Endothelial cell of umbilical vein (primary cell): ENCODE measurements at regions not wholly inside any gene's neighbourhood (a gene's known extent, or its start where the extent isn't known, plus 50 kb on each side); places are given as distances from the start of the nearest gene placed in this dataset.

Experiments used
- BruUV-seq: library from RNA; stranded (reverse); fragments of 400-500 nt; replicated peaks from 2 replicates; lab custom pipeline; 2021; lab: Mats Ljungman, UMichigan
- CTCF ChIA-PET: fragments of 300-600, 350-600 bp; sonication (Branson Sonifier 250); formaldehyde crosslinking; loops from one replicate; lab custom pipeline; 2021; ENCODE audit warnings: antibody characterized with exemption, inconsistent platforms; lab: Charles Lee
- POLR2A ChIA-PET: fragments of 300-600, 350-600 bp; sonication (Branson Sonifier 250); formaldehyde crosslinking; loops from one replicate; lab custom pipeline; 2021; ENCODE audit warnings: antibody characterized with exemption, inconsistent platforms; lab: Charles Lee
- DNase-seq: peaks from one replicate; pipeline ENCODE4 v3.0.0-alpha.2; 2011; ENCODE audit warnings: low read depth, low spot score
- FAIRE-seq: peaks from 2 replicates; lab custom pipeline; 2011; peaks lifted over from hg19 to GRCh38; lab: Jason Lieb, UNC
- H2AFZ ChIP-seq: 2 replicates; pipeline ENCODE4 v1.6.0; 2012; ENCODE audit warnings: low read depth, low read length, control low read depth, inconsistent platforms
- H3K27ac ChIP-seq: 2 replicates; pipeline ENCODE4 v1.5.1; 2011; ENCODE audit warnings: low read depth, mild to moderate bottlenecking, control low read depth, low read length, moderate library complexity; ENCODE audit not compliant: insufficient read depth
- H3K27me3 ChIP-seq, 2 experiments: 2 replicates each; pipeline versions ENCODE4 v1.6.0 to v1.6.1; 2011; ENCODE audit warnings: low read length in 2 of 2, mixed read lengths in 1 of 2; ENCODE audit not compliant: control insufficient read depth in 2 of 2, insufficient read depth in 2 of 2
- H3K36me3 ChIP-seq, 2 experiments: 2 replicates in 1 of 2; 3 replicates in 1 of 2; pipeline ENCODE4 v1.5.1; 2011; ENCODE audit warnings: low read length in 2 of 2, mild to moderate bottlenecking in 1 of 2, moderate library complexity in 1 of 2; ENCODE audit not compliant: control insufficient read depth in 2 of 2, insufficient read depth in 2 of 2; ENCODE audit errors: extremely low read depth in 1 of 2
- H3K4me1 ChIP-seq: 3 replicates; pipeline ENCODE4 v1.5.1; 2011; ENCODE audit warnings: mild to moderate bottlenecking, low read length; ENCODE audit not compliant: control insufficient read depth, insufficient read depth; ENCODE audit errors: extremely low read depth
- H3K4me2 ChIP-seq: 2 replicates; pipeline ENCODE4 v1.6.1; 2011; ENCODE audit warnings: low read length, control low read depth, mixed read lengths; ENCODE audit not compliant: insufficient read depth
- H3K4me3 ChIP-seq, 3 experiments: fragments of 200-600 bp in 1 of 3; sonication (generic), shearing (Covaris generic) in 1 of 3; replicated peaks in 1 of 3; 2 replicates each; pipeline ENCODE4 v1.5.1; 2011 to 2016; ENCODE audit warnings: control low read depth in 3 of 3, low read length in 3 of 3, mild to moderate bottlenecking in 2 of 3, inconsistent platforms in 1 of 3, low read depth in 1 of 3, moderate library complexity in 1 of 3; ENCODE audit not compliant: insufficient read depth in 1 of 3
- H3K79me2 ChIP-seq: 2 replicates; pipeline ENCODE4 v1.6.0; 2012; ENCODE audit warnings: low read length, inconsistent platforms; ENCODE audit not compliant: control insufficient read depth, insufficient read depth
- H3K9ac ChIP-seq: replicated peaks from 2 replicates; pipeline ENCODE3; 2011; ENCODE audit warnings: low read length, control low read depth; ENCODE audit not compliant: insufficient read depth; ENCODE audit errors: extremely low read depth
- H3K9me1 ChIP-seq: replicated peaks from 3 replicates; pipeline ENCODE4 v1.6.0; 2011; ENCODE audit warnings: mild to moderate bottlenecking, low read length; ENCODE audit not compliant: control insufficient read depth, insufficient read depth; ENCODE audit errors: extremely low read depth
- H3K9me3 ChIP-seq: replicated peaks from 2 replicates; pipeline ENCODE4 v1.5.1; 2012; ENCODE audit warnings: low read length, inconsistent platforms; ENCODE audit not compliant: control insufficient read depth, insufficient read depth
- H4K20me1 ChIP-seq: replicated peaks from 2 replicates; pipeline ENCODE3; 2011; ENCODE audit warnings: mild to moderate bottlenecking, low read length; ENCODE audit not compliant: control insufficient read depth, insufficient read depth; ENCODE audit errors: extremely low read depth
- EZH2 ChIP-seq: IDR thresholded peaks from 2 replicates; pipeline ENCODE4 v1.6.1; 2012; ENCODE audit warnings: borderline replicate concordance, low read depth, mild to moderate bottlenecking, moderate library complexity, low read length, inconsistent platforms; ENCODE audit not compliant: severe bottlenecking
- FOS ChIP-seq: IDR thresholded peaks from 2 replicates; pipeline ENCODE4 v1.6.1; 2011; ENCODE audit warnings: mild to moderate bottlenecking, low read length, moderate library complexity, borderline replicate concordance; ENCODE audit not compliant: insufficient read depth
- GATA2 ChIP-seq: IDR thresholded peaks from 2 replicates; pipeline ENCODE4 v1.7.0; 2011; ENCODE audit warnings: low read depth, mild to moderate bottlenecking, moderate library complexity, mixed read lengths, low read length; ENCODE audit not compliant: insufficient read length, insufficient read depth
- JUN ChIP-seq: IDR thresholded peaks from 2 replicates; pipeline ENCODE4 v1.6.1; 2011; ENCODE audit warnings: borderline replicate concordance, low read depth; ENCODE audit not compliant: insufficient read length, insufficient read depth
- POLR2A ChIP-seq: IDR thresholded peaks from 2 replicates; pipeline ENCODE4 v1.6.1; 2012; ENCODE audit warnings: low read depth, mild to moderate bottlenecking, control low read depth, low read length
- POLR2AphosphoS5 ChIP-seq: IDR thresholded peaks from 2 replicates; pipeline ENCODE4 v1.6.1; 2012; ENCODE audit warnings: low read depth, mild to moderate bottlenecking, control low read depth, low read length, moderate library complexity; ENCODE audit not compliant: insufficient read depth
- dilution Hi-C: fragments of 300-500 bp; cut with MboI; formaldehyde crosslinking; loops from one replicate; pipeline ENCODE4 v1.15.0; 2019; ENCODE audit warnings: low sequenced_read_pairs; ENCODE audit not compliant: extremely low pct_ligation_motif_present
- intact Hi-C: fragments of 100-400 bp; cut with micrococcal nuclease; formaldehyde crosslinking; loops from one replicate; pipeline ENCODE4 v1.10.0; 2022
- TF ChIP-seq, protein P1 (sequence below), 2 donors: IDR thresholded peaks; 1 replicate in 1 of 2; 2 replicates in 1 of 2; pipeline ENCODE4 v1.5.1; 2011; ENCODE audit warnings: low read length in 2 of 2, mild to moderate bottlenecking in 2 of 2, moderate library complexity in 2 of 2, control low read depth in 1 of 2, inconsistent platforms in 1 of 2, low read depth in 1 of 2; ENCODE audit not compliant: insufficient read depth in 1 of 2; ENCODE audit errors: extremely low read depth in 1 of 2

DNA sequence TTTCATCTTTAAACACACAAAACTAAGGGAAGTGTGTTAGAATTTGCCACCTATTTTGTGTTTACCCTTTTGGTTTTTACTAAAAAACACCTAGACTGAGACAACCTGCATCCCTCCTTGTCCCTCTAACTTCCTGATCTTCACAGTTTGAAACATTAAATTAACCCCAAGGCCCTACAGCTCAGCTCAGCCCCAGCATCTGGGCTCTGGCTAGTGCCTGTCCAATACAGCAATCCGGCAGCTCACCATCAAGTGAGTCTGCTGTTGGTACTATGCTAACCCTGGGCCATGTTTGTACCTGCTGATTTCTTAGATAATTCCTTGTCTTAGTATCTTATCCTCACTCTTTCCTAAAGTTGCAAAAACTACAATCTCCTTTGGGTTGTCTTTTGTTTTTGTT lies 162.4 kb downstream of the DSEL start:
- Histone ChIP-seq H2AFZ (no peak overlapping the region), H3K27me3 (no peaks in the 10 kb centered on the region), H3K9ac (no peak overlapping the region), H3K79me2 (no peaks in the 10 kb centered on the region), H3K9me1 (no peaks in the 10 kb centered on the region), H3K4me1 (no peaks in the 10 kb centered on the region), H3K27ac (no peak overlapping the region), H3K9me3 (no peaks in the 10 kb centered on the region), H4K20me1 (no peaks in the 10 kb centered on the region), H3K4me3 (no peak overlapping the region), H3K36me3 (no peaks in the 10 kb centered on the region), H3K4me2 (no peak overlapping the region)
- TF ChIP-seq EZH2 (no peak), JUN (no peak), GATA2 (no peak)
- DNase-seq (no peak), FAIRE-seq (no peak)
- no TSS peak for BruUV-seq
- ChIA-PET POLR2A (no interaction called here), CTCF (no interaction called here)
- dilution Hi-C loops = no loop called here
- intact Hi-C loops = no loop called here

DNA sequence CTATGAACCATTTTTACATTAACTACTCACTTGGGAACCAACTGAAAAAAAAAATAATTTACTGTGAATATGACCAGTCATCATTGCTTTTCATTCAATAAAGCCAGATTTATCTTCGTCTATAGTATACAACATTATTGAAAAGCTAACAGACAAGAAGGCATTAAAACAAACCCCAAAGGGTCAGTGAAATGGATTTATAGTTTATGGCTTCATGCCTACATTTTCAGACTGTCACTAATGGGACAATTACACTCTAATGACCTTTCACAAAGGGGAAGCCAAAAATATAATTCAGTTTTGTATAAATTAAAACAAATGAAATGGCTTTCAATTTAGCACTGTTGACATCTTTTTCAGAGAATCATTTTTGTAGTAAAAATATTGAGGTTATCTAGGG lies 169.1 kb downstream of the DSEL start:
- H3K36me3 ChIP-seq = no peaks in the 10 kb centered on the region
- ChIA-PET CTCF (no interaction called here), POLR2A (no interaction called here)
- no peaks in the 10 kb centered on the region for H3K9me3 ChIP-seq
- FAIRE-seq (no peak), DNase-seq (no peak)
- intact Hi-C loops = no loop called here
- no TSS peak for BruUV-seq
- H3K9ac ChIP-seq = no peak overlapping the region
- TF ChIP-seq POLR2AphosphoS5 = no peak
- TF ChIP-seq, protein P1, sequence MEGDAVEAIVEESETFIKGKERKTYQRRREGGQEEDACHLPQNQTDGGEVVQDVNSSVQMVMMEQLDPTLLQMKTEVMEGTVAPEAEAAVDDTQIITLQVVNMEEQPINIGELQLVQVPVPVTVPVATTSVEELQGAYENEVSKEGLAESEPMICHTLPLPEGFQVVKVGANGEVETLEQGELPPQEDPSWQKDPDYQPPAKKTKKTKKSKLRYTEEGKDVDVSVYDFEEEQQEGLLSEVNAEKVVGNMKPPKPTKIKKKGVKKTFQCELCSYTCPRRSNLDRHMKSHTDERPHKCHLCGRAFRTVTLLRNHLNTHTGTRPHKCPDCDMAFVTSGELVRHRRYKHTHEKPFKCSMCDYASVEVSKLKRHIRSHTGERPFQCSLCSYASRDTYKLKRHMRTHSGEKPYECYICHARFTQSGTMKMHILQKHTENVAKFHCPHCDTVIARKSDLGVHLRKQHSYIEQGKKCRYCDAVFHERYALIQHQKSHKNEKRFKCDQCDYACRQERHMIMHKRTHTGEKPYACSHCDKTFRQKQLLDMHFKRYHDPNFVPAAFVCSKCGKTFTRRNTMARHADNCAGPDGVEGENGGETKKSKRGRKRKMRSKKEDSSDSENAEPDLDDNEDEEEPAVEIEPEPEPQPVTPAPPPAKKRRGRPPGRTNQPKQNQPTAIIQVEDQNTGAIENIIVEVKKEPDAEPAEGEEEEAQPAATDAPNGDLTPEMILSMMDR (IDR thresholded peaks at IDR 0.05; ENCODE audit: extremely low read depth in 1 of 2, insufficient read depth in 1 of 2, low read depth in 1 of 2, low read length in 2 of 2) = no peak
- no peak for TF ChIP-seq FOS
- no peak for TF ChIP-seq GATA2
- TF ChIP-seq POLR2A = no peak
- no peak overlapping the region for H3K4me2 ChIP-seq
- H3K4me3 ChIP-seq = no peak overlapping the region
- H3K27me3 ChIP-seq = no peaks in the 10 kb centered on the region
- dilution Hi-C loops = no loop called here
- H3K27ac ChIP-seq = no peak overlapping the region
- no peaks in the 10 kb centered on the region for H3K9me1 ChIP-seq
- H3K4me1 ChIP-seq = no peaks in the 10 kb centered on the region
- no peak overlapping the region for H2AFZ ChIP-seq
- no peaks in the 10 kb centered on the region for H4K20me1 ChIP-seq
- no peaks in the 10 kb centered on the region for H3K79me2 ChIP-seq
